Urothelium cell line (cell line): ENCODE measurements at regions not wholly inside any gene's neighbourhood (a gene's known extent, or its start where the extent isn't known, plus 50 kb on each side); places are given as distances from the start of the nearest gene placed in this dataset.
A peak's percentile ranks its signal among the peaks of the same experiment; 100 is the strongest.
"Not testable (repeated sequence)": the region's sequence is repeated elsewhere in the genome, so short reads cannot be mapped to it uniquely, and the experiment has no call there.

Source experiments
- DNase-seq: peaks from one replicate; pipeline ENCODE4 v3.0.0; 2011; ENCODE audit warnings: low spot score, mixed read lengths
- FAIRE-seq: peaks from 2 replicates; lab custom pipeline; 2011; peaks lifted over from hg19 to GRCh38; lab: Jason Lieb, UNC

- FAIRE-seq: peak; percentile 89
- peak; percentile 89 for DNase-seq
These were observed 151.7 kb upstream of the L3MBTL4 start for GRCh38 chr18:6566338-6566911.

DNA sequence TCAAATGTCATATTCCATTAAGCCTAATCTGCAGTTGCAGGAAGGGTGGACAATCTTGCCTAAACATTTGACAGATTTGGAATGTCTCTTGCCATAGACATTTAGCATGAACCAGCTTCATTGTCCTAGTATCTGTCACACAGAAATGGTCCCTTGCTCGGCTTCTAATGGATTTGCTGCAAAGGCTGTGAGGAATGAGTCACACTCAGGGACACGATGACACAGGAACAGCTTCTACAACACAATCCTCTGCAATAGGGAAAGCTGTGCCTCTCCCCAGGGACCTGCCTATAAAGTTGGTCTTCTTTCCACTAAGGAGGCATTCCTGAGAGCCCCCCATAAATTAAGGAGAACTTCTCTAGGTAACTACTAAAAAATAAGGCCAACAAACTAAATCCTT, 155.1 kb upstream of the L3MBTL4 start:
- DNase-seq (peak; percentile 48), FAIRE-seq (peak; percentile 76)

- no peak for DNase-seq
- FAIRE-seq: no peak
These were observed 156.0 kb upstream of the L3MBTL4 start for GRCh38 chr18:6570581-6571238.

DNA sequence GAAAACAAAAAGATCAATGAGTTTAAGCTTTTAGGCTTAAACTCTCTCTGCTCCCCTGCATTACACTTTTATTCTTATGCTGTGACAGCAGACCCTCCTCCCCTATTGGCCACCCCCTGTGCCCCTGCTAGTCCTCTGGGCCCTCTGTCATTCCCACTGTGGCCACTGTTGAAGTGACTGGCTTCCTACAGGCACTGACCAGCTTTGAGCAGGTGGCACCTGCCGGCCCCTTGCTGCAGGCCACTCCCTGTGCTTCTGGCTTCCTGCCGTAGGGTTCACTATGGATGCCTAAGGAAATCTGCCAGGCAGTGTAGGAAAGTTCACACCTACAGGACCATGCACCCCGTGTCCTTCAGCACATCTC, 156.5 kb upstream of the L3MBTL4 start:
- FAIRE-seq: no peak

GRCh38 chr18:6572192-6572591, 157.3 kb upstream of the ARHGAP28 start:
- FAIRE-seq: not testable (repeated sequence)

More for the DNA sequence above, 156.5 kb upstream of the L3MBTL4 start:
- no peak for DNase-seq

DNA sequence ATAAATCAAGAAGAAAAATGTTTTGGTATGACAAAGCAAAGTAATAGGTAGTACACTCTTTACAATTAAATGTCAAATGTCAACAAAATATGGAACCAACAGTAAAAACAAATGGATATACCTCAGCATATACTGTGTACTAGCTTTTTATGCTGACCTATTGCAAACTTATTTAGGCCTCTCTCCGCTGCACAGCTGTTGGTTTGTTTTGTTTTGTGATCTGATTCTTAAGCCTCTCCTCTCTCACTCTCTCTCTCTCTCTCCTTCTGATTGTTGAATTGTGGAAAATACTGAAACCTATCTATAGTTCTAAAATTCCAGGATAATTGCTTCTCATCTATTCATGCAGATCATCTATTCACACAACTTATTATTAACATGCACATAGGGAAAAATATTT, 154.9 kb upstream of the ARHGAP28 start:
- no peak for FAIRE-seq
- DNase-seq: no peak

More at GRCh38 chr18:6572192-6572591, 157.3 kb upstream of the ARHGAP28 start:
- not testable (repeated sequence) for DNase-seq

- peak; percentile 70 for FAIRE-seq
These were observed 153.6 kb upstream of the ARHGAP28 start for GRCh38 chr18:6575908-6576307.

DNA sequence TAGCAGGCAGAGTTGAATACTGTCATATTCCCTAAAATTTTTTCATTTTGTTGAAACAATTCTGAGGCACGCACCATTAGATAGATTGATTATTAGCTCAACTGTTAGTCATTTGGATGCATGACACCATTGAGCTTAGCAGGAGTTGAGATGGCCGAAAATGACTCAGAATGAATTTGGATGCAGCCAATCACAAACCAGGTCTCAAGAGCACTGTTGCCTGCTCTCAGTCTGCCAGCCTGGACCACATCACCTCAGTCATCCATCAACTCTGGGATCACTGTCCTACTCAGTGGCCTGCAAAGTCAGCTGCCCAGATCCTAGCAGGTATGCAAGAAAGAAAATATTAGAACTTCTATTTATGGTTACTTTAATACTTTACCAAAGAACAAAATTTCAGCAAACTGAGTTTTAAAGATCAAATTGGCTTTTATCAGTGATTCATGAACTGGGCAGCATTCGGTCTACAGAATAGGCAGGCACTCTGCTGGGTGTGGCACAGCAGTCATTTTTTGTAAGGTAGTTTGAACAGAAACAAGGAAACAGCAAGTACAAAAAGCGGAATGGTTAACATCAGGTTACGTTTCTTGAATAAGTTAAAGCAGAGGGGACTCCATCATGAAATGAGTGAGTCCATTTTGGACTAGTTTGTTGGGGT, 152.7 kb upstream of the ARHGAP28 start:
- DNase-seq (no peak), FAIRE-seq (peak; percentile 78)

More at GRCh38 chr18:6575908-6576307, 153.6 kb upstream of the ARHGAP28 start:
- DNase-seq: no peak

GRCh38 chr18:6578686-6579085, 150.8 kb upstream of the ARHGAP28 start:
- FAIRE-seq: no peak
- DNase-seq: no peak

- DNase-seq (no peak), FAIRE-seq (no peak)
These were observed 150.0 kb upstream of the ARHGAP28 start for GRCh38 chr18:6579486-6579885.

- DNase-seq (no peak), FAIRE-seq (peak; percentile 55)
These were observed 149.1 kb upstream of the ARHGAP28 start for GRCh38 chr18:6580401-6580800.

- DNase-seq: no peak
- no peak for FAIRE-seq
These were observed 139.6 kb upstream of the ARHGAP28 start for GRCh38 chr18:6589923-6590322.

- DNase-seq (no peak), FAIRE-seq (no peak)
These were observed 139.2 kb upstream of the ARHGAP28 start for GRCh38 chr18:6590326-6590725.

DNA sequence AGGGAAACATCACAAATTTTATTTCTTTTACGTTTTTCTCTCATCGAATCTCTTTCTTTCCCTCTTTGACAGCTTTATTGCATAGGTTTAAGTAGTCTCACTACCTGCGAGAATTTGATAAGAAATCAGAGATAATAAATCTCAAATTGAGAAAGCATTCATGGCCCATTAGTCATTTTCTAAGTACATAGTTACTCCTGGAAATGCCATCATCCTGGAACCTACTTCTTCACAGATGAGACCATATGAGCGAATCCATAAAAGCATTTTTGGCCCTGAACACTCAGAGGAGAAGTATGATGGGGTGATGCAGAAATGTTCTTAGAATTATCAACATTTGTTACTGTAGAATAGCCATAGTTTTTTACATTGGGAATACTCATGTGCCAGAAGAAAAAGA, 138.0 kb upstream of the ARHGAP28 start:
- DNase-seq: peak; percentile 55
- FAIRE-seq: no peak

DNA sequence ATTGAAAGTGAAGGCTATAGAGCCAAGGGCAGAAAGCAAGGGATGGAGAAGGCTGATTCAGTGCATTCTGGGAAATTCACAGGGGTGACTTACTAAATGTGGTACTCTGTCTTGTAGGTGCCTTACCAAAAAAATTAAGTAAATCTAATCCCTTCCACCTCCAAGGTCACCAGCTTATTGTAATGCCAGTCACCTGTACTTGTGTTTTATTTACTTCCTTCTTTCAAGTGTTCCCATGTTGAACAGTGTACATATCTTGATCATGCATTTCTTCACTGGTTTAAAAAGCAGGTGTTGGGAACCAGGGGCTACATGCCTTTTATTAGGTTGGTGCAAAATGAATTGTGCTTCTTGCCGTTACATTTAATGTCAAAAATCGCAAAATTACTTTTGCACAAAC, 137.0 kb upstream of the ARHGAP28 start:
- peak; percentile 81 for FAIRE-seq

DNA sequence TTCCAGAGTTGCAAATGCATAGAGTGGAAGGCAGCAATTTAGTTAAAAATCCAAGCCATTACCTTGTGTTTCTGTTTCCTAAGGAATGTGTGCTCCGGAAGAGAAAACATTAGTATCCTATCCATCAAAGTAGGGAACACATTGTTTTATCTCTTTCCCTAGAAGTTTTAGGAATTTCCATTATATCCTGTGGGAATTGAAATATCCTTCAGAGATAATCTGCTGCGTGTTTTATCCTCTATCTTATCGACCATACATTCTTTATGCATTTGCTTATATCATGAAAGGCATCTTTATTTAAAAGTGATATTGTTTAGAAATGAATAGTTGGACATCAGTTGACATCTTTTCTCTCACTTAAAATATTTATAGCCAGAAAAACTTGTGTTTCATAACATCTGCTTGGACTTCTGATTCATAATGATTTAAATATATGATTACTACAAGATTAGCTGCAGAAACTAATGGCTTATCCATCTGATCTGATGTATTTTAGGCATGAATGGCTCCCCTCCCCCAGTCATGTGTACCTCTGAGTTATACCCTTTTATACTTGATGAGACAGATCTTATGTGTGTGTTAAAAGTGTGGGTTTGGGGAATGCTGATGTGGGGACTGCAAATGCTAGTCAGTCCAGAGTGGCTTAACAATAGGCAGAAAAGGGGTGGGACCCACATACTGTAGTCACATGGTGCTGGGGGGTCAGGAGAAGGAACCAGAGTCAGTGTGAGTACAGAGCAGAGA, 136.2 kb upstream of the ARHGAP28 start:
- DNase-seq (no peak), FAIRE-seq (peak; percentile 77)

More for the DNA sequence above, 137.0 kb upstream of the ARHGAP28 start:
- no peak for DNase-seq

GRCh38 chr18:6595666-6596065, 133.8 kb upstream of the ARHGAP28 start:
- FAIRE-seq: peak; percentile 17
- DNase-seq: no peak

- DNase-seq: no peak
- FAIRE-seq: peak; percentile 53
These were observed 130.9 kb upstream of the ARHGAP28 start for GRCh38 chr18:6598657-6599056.

DNA sequence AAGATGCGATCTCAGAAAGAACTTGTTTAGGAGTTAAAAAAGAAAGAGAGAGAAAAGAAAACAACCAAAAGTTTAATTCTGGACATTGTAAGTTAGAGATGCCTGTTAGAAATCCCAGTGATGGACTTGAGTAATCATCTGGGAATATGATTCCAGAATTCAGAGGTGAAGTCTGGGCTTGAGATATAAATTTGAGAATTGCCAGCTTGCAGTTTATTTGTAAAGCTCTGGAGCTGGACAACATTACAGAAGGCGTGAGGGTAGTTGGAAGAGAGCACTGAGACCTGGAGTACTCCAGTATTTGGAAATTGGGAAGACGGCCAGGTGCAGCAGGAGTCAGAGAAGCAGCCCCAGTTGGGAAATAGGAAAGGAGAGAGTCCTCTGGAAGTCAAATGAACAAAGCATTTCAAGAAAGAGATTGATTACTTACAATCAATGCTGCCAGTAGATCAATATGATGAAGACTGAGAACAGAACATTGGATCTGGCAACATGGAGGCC, 128.8 kb upstream of the ARHGAP28 start:
- DNase-seq: no peak
- no peak for FAIRE-seq

- peak; percentile 73 for DNase-seq
- FAIRE-seq: peak; percentile 76
These were observed 128.3 kb upstream of the ARHGAP28 start for GRCh38 chr18:6601241-6601640.

DNA sequence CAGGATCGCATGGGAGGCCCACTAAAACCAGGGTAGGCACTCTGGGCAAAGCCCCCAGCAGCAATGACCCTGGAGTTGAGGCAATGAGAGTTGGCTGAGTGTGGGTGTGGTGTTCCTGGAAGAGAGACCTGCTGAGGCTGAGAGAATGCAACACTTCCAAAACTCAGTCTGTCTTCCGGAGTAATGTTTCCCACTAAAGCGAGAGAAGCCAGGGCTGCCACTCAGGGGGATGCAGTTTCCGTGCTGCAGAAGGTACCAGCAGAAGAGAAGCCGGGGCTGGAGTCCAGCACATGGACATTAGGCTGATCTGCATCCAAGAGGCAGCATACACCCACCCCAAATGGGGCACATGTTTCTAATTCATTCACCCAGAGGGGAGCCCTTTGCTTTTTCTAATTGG, 127.2 kb upstream of the ARHGAP28 start:
- peak; percentile 72 for FAIRE-seq
- no peak for DNase-seq
